ENCODE measurements at regions not wholly inside any gene's neighbourhood (a gene's known extent, or its start where the extent isn't known, plus 50 kb on each side); places are given as distances from the start of the nearest gene placed in this dataset.

DNA sequence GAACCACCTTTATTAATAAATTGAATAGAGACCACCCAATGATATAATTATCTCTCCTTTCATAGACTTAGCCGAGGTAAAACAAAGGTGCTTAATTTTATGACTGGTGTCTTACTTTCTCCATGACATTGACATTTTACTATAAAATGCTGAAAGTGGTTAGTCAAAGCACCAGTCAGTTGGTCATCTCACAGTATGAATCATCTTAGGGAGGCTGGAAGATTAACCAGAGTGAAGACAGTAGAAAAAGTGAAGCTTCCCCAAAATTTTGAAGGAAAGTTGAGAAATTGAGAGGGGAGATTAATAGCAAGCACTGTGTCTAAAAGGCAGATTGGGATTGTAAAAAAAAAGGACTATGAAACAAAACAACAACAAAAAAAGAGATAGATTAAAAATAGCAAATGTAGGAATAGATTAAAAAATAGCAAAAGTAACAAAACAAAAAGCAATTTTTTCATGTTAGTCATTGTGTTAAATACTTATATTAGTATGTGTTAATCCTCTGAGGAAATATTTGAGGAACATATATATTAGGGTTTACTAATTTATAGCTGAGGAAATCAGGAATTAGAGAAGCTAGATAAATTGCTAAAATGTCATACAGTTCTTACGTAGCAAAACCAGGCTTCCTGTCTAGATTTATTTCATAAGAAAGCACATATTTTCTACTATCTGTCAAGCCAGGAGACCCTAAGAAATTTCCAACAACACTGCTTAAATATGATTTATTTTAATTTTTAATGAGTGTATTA lies 557.3 kb upstream of the ANO5 start:
- DNase-seq (ENCODE audit: low read depth), result no peak
- TF ChIP-seq, protein P1, sequence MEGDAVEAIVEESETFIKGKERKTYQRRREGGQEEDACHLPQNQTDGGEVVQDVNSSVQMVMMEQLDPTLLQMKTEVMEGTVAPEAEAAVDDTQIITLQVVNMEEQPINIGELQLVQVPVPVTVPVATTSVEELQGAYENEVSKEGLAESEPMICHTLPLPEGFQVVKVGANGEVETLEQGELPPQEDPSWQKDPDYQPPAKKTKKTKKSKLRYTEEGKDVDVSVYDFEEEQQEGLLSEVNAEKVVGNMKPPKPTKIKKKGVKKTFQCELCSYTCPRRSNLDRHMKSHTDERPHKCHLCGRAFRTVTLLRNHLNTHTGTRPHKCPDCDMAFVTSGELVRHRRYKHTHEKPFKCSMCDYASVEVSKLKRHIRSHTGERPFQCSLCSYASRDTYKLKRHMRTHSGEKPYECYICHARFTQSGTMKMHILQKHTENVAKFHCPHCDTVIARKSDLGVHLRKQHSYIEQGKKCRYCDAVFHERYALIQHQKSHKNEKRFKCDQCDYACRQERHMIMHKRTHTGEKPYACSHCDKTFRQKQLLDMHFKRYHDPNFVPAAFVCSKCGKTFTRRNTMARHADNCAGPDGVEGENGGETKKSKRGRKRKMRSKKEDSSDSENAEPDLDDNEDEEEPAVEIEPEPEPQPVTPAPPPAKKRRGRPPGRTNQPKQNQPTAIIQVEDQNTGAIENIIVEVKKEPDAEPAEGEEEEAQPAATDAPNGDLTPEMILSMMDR (conservative IDR thresholded peaks at IDR 0.05; ENCODE audit: control insufficient read depth, insufficient read depth, low read depth, low read length), result no peak

DNA sequence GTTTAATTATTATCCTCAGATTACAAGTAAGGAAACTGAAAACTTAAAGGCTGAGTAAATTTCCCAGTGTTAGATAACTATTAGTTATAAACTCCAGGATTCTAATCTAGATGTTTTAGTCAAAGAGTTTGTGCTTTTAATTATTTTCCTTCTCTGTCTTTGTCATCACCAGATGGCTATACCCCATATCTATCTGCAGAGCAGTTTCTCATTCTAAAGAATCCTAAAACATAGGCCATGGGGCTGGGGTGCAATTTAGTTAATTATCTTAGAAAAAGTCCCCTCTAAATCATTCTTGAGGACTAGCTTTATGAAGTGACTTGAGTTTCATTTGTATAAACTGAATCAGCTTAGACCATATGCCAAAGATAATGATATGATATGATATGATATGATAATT lies 556.3 kb upstream of the ANO5 start:
- DNase-seq (ENCODE audit: low read depth), result no peak
- no peak overlapping the region for H3K4me3 ChIP-seq (ENCODE audit: control insufficient read depth, low read depth, low read length)
- TF ChIP-seq, protein P1 (conservative IDR thresholded peaks at IDR 0.05; ENCODE audit: control insufficient read depth, insufficient read depth, low read depth, low read length), result no peak

More for the DNA sequence above, 557.3 kb upstream of the ANO5 start:
- no peak overlapping the region for H3K4me3 ChIP-seq (ENCODE audit: control insufficient read depth, low read depth, low read length)

DNA sequence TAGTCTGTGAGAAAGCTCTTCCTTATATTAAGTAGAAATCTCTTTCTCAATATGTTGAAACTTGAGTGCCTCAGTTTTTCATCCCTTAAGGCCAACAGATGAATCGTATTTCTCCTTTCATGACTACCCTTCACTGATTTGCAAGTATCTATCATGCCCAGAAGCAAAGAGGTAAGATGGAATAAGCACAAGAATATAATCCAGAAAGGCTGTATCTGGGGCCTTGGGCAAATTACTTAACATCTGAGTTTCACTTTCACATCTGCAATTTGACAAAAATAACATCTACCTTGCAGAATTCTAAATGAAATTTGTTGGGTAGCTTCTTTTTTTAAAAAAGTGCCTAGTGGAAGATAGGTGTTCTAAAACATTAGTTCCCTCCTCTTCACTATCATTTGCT lies 552.4 kb upstream of the ANO5 start:
- no peak overlapping the region for H3K4me3 ChIP-seq (ENCODE audit: control insufficient read depth, low read depth, low read length)
- TF ChIP-seq, protein P1 (conservative IDR thresholded peaks at IDR 0.05; ENCODE audit: control insufficient read depth, insufficient read depth, low read depth, low read length), result no peak

DNA sequence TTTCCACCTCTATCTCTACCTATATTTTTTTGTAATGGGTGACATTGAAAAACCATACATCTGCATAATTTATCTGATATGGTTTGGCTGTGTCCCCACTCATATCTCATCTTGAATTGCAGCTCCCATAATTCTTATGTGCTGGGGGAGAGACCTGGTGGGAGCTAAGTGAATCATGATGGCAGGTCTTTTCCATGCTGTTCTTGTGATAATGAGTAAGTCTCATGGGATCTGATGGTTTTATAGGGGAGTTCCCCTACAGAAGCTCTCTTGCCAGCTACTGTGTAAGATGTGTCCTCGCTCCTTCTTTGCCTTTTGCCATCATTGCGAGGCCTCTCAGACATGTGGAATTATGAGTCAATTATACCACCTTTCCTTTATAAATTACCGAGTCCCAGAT lies 551.0 kb upstream of the ANO5 start:
- no peak overlapping the region for H3K4me3 ChIP-seq (ENCODE audit: control insufficient read depth, low read depth, low read length)
- DNase-seq (ENCODE audit: low read depth), result no peak

More for the DNA sequence above, 552.4 kb upstream of the ANO5 start:
- DNase-seq (ENCODE audit: low read depth), result no peak

DNA sequence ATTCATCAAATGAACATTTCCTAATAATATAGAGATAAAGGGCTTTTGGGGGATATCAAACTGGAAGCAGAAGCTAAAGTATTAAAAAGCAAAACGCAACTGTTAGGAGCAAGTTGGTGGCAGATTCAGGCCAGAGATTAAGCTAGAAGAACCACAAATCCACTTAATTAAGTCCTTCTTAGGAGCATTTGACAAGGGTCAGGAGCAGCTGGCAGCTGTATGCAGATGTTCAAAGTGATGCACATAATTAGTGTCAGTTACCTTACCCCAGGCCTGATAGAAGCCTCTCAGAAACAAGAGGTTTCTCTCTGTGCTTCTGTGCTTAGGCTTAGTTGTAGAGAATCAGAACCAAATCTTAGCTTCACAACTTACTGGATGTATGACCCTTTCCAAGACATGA lies 546.5 kb upstream of the ANO5 start:
- no peak for DNase-seq (ENCODE audit: low read depth)
- TF ChIP-seq, protein P1 (conservative IDR thresholded peaks at IDR 0.05; ENCODE audit: control insufficient read depth, insufficient read depth, low read depth, low read length), result no peak
- no peak overlapping the region for H3K4me3 ChIP-seq (ENCODE audit: control insufficient read depth, low read depth, low read length)

More for the DNA sequence above, 551.0 kb upstream of the ANO5 start:
- TF ChIP-seq, protein P1 (conservative IDR thresholded peaks at IDR 0.05; ENCODE audit: control insufficient read depth, insufficient read depth, low read depth, low read length), result no peak

DNA sequence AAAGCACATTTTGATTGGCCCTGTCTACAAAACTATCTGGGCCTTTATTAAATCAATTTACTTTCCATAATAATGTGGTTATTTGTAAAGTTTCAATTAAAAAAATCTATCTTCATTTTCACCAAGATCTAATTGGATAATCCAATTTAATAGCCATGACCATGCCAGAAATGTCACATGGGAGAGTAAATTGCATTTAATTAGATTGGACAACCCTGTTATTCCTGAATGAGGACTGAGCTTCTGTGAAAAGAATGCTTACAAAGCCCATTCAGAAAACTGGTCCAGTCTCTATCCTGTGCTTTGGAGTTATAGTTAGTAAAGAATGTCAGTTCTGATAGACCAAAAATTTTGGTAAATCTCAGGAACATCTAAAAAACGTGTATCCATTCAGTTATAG lies 541.9 kb upstream of the ANO5 start:
- TF ChIP-seq, protein P1 (conservative IDR thresholded peaks at IDR 0.05; ENCODE audit: control insufficient read depth, insufficient read depth, low read depth, low read length), result no peak
- DNase-seq (ENCODE audit: low read depth), result no peak
- H3K4me3 ChIP-seq (ENCODE audit: control insufficient read depth, low read depth, low read length), result no peak overlapping the region
